ENCODE measurements at regions not wholly inside any gene's neighbourhood (a gene's known extent, or its start where the extent isn't known, plus 50 kb on each side); places are given as distances from the start of the nearest gene placed in this dataset.

DNA sequence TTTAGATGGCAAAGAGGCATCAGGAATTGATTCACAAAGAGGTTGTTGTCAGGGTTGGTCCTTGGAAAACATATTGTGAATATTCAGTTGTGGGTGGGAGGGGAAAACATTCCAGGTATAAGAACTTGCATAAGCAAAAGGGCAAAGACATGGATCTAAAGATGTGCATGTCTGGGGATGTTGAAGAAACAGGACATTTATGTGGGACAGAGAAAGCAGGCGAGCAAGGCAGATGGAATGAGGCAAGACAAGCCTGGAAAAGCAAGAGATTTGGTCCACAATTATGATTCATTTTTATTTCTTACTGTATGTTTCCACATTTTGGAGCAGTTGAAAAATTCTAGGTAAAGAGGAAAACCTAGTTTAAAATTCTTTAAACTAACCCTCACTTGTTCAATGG lies 134.9 kb upstream of the CXXC4 start:
- H3K27me3 ChIP-seq (ENCODE audit: insufficient read depth, low read length), result no peaks in the 10 kb centered on the region
- H4K20me1 ChIP-seq (ENCODE audit: insufficient read depth, low read length), result no peaks in the 10 kb centered on the region
- H3K27ac ChIP-seq (ENCODE audit: low read depth, low read length, poor library complexity, severe bottlenecking), result no peak overlapping the region
- H3K4me1 ChIP-seq (ENCODE audit: insufficient read depth, low read length, severe bottlenecking), result peaks cover 8% of the 10 kb centered on the region
- no peaks in the 10 kb centered on the region for H3K9me2 ChIP-seq (ENCODE audit: low read depth, low read length)
- H3K9me3 ChIP-seq (ENCODE audit: low read length), result peaks cover 8% of the 10 kb centered on the region; the same call in 1 of the 2 replicates
- no peak overlapping the region for H3K4me3 ChIP-seq (ENCODE audit: low read depth, low read length, poor library complexity, severe bottlenecking)
- H2AFZ ChIP-seq (ENCODE audit: low read length), result no peak overlapping the region
- no peaks in the 10 kb centered on the region for H3K79me2 ChIP-seq (ENCODE audit: insufficient read depth, low read length)
- H3K36me3 ChIP-seq (ENCODE audit: insufficient read depth, low read length), result no peaks in the 10 kb centered on the region
- H3K9ac ChIP-seq (ENCODE audit: low read length), result no peak overlapping the region
- H3F3A ChIP-seq (ENCODE audit: insufficient read depth, low read length), result no peaks in the 10 kb centered on the region
- H3K4me2 ChIP-seq (ENCODE audit: low read length), result no peak overlapping the region
- TF ChIP-seq, protein P1, sequence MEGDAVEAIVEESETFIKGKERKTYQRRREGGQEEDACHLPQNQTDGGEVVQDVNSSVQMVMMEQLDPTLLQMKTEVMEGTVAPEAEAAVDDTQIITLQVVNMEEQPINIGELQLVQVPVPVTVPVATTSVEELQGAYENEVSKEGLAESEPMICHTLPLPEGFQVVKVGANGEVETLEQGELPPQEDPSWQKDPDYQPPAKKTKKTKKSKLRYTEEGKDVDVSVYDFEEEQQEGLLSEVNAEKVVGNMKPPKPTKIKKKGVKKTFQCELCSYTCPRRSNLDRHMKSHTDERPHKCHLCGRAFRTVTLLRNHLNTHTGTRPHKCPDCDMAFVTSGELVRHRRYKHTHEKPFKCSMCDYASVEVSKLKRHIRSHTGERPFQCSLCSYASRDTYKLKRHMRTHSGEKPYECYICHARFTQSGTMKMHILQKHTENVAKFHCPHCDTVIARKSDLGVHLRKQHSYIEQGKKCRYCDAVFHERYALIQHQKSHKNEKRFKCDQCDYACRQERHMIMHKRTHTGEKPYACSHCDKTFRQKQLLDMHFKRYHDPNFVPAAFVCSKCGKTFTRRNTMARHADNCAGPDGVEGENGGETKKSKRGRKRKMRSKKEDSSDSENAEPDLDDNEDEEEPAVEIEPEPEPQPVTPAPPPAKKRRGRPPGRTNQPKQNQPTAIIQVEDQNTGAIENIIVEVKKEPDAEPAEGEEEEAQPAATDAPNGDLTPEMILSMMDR (IDR thresholded peaks at IDR 0.05; ENCODE audit: low read length), result no peak
- no peak for TF ChIP-seq EZH2 (IDR thresholded peaks at IDR 0.05; ENCODE audit: borderline replicate concordance, low read length)

DNA sequence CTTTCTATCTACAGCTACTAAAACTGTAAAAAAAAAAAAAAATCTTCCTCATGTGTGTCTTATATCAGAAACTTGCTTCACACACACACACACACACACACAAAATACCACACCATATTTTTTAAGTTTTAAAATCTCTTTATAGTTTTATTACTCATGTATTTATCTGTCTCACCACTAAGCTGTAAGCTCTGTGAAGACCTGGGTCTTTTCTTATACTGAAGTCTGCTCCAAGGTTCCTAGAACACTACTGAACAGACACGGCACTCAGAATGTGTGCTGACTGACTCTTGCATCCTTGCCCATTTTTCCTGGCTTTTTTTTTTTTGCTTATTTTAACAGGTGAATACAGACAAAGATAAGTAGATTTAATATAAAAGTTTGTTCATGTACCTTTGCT lies 135.6 kb upstream of the CXXC4 start:
- Histone ChIP-seq H3K4me2 (ENCODE audit: low read length) (no peak overlapping the region), H3K4me3 (ENCODE audit: low read depth, low read length, poor library complexity, severe bottlenecking) (no peak overlapping the region), H3K27me3 (ENCODE audit: insufficient read depth, low read length) (no peaks in the 10 kb centered on the region), H3K36me3 (ENCODE audit: insufficient read depth, low read length) (no peaks in the 10 kb centered on the region), H3K27ac (ENCODE audit: low read depth, low read length, poor library complexity, severe bottlenecking) (no peak overlapping the region), H3K4me1 (ENCODE audit: insufficient read depth, low read length, severe bottlenecking) (peaks cover 8% of the 10 kb centered on the region), H2AFZ (ENCODE audit: low read length) (no peak overlapping the region), H3F3A (ENCODE audit: insufficient read depth, low read length) (no peaks in the 10 kb centered on the region), H3K9me2 (ENCODE audit: low read depth, low read length) (no peaks in the 10 kb centered on the region), H4K20me1 (ENCODE audit: insufficient read depth, low read length) (no peaks in the 10 kb centered on the region), H3K79me2 (ENCODE audit: insufficient read depth, low read length) (no peaks in the 10 kb centered on the region), H3K9me3 (ENCODE audit: low read length) (peaks cover 8% of the 10 kb centered on the region; the same call in 1 of the 2 replicates), H3K9ac (ENCODE audit: low read length) (no peak overlapping the region)
- TF ChIP-seq EZH2 (IDR thresholded peaks at IDR 0.05; ENCODE audit: borderline replicate concordance, low read length), result no peak
- TF ChIP-seq, protein P1 (IDR thresholded peaks at IDR 0.05; ENCODE audit: low read length), result no peak

DNA sequence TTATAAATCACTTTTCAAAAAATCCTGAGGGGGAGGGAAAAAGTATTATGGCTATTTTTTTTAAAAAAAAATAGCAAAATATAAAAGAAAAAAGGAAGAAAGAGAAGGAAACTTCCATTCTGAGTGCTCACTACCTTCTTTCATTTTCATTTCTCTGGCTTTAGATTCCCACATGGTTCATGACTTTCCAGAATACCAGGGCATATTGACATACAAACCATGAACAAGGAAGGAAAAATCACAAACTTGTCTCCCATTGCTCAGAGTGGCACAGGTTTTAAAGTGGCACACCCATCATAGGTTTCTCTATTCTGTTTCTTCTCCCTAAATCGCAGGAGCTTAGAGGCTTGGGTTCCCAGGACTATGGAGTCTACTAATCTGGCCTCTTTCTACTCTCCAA lies 136.3 kb upstream of the CXXC4 start:
- Histone ChIP-seq H2AFZ (ENCODE audit: low read length) (no peak overlapping the region), H3K27me3 (ENCODE audit: insufficient read depth, low read length) (no peaks in the 10 kb centered on the region)

More for the DNA sequence above, 136.3 kb upstream of the CXXC4 start:
- H3F3A ChIP-seq (ENCODE audit: insufficient read depth, low read length), result no peaks in the 10 kb centered on the region
- no peak overlapping the region for H3K9ac ChIP-seq (ENCODE audit: low read length)
- TF ChIP-seq, protein P1 (IDR thresholded peaks at IDR 0.05; ENCODE audit: low read length), result no peak
- no peak for TF ChIP-seq EZH2 (IDR thresholded peaks at IDR 0.05; ENCODE audit: borderline replicate concordance, low read length)
- no peaks in the 10 kb centered on the region for H3K36me3 ChIP-seq (ENCODE audit: insufficient read depth, low read length)
- H3K79me2 ChIP-seq (ENCODE audit: insufficient read depth, low read length), result no peaks in the 10 kb centered on the region
- H3K4me1 ChIP-seq (ENCODE audit: insufficient read depth, low read length, severe bottlenecking), result peaks cover 8% of the 10 kb centered on the region
- no peak overlapping the region for H3K4me3 ChIP-seq (ENCODE audit: low read depth, low read length, poor library complexity, severe bottlenecking)
- no peak overlapping the region for H3K27ac ChIP-seq (ENCODE audit: low read depth, low read length, poor library complexity, severe bottlenecking)
- H3K9me2 ChIP-seq (ENCODE audit: low read depth, low read length), result no peaks in the 10 kb centered on the region
- no peaks in the 10 kb centered on the region for H4K20me1 ChIP-seq (ENCODE audit: insufficient read depth, low read length)
- H3K4me2 ChIP-seq (ENCODE audit: low read length), result no peak overlapping the region
- H3K9me3 ChIP-seq (ENCODE audit: low read length), result peaks cover 8% of the 10 kb centered on the region; the same call in 1 of the 2 replicates
